CD14-positive monocyte (primary cell): ENCODE measurements at regions not wholly inside any gene's neighbourhood (a gene's known extent, or its start where the extent isn't known, plus 50 kb on each side); places are given as distances from the start of the nearest gene placed in this dataset.

Experiments
- DNase-seq, 3 donors: peaks; one replicate each; pipeline ENCODE4 v3.0.0-alpha.2; 2011 to 2022
- H2AFZ ChIP-seq: 2 replicates; pipeline ENCODE4 v1.6.0; 2012; ENCODE audit warnings: mild to moderate bottlenecking, low read depth, low read length, inconsistent platforms; ENCODE audit not compliant: insufficient read depth, poor library complexity, severe bottlenecking
- H3K27ac ChIP-seq, 2 donors: 1 replicate in 1 of 2; 2 replicates in 1 of 2; pipeline ENCODE4 v1.5.1; 2012 to 2013; ENCODE audit warnings: low read length in 2 of 2, control low read depth in 1 of 2, inconsistent platforms in 1 of 2, low read depth in 1 of 2, mild to moderate bottlenecking in 1 of 2
- H3K27me3 ChIP-seq, 2 donors: one replicate each; pipeline versions ENCODE4 v1.6.0 to v1.6.1; 2011 to 2013; ENCODE audit warnings: low read length in 2 of 2; ENCODE audit not compliant: control insufficient read depth in 2 of 2, insufficient read depth in 2 of 2
- H3K36me3 ChIP-seq, 2 donors: replicated peaks in 1 of 2; 1 replicate in 1 of 2; 2 replicates in 1 of 2; pipeline versions ENCODE4 v1.5.1 to v1.6.1; 2012 to 2013; ENCODE audit warnings: low read length in 2 of 2, control low read depth in 1 of 2, inconsistent platforms in 1 of 2, mild to moderate bottlenecking in 1 of 2; ENCODE audit not compliant: insufficient read depth in 2 of 2, control insufficient read depth in 1 of 2
- H3K4me1 ChIP-seq, 2 donors: 1 replicate in 1 of 2; 2 replicates in 1 of 2; pipeline versions ENCODE4 v1.5.1 to v1.6.1; 2012 to 2013; ENCODE audit warnings: low read length in 2 of 2, control low read depth in 1 of 2, inconsistent platforms in 1 of 2, mild to moderate bottlenecking in 1 of 2, moderate library complexity in 1 of 2; ENCODE audit not compliant: insufficient read depth in 2 of 2, control insufficient read depth in 1 of 2
- H3K4me2 ChIP-seq: replicated peaks from 2 replicates; pipeline ENCODE3; 2012; ENCODE audit warnings: low read length, moderate library complexity, mild to moderate bottlenecking; ENCODE audit not compliant: poor library complexity, severe bottlenecking; ENCODE audit errors: extremely low read depth
- H3K4me3 ChIP-seq, 3 experiments: fragments of 200-600 bp in 1 of 3; sonication (generic) in 1 of 3; replicated peaks in 1 of 3; 1 replicate in 2 of 3; 2 replicates in 1 of 3; pipeline ENCODE4 v1.5.1; 2011 to 2013; ENCODE audit warnings: low read length in 3 of 3, mild to moderate bottlenecking in 3 of 3, control low read depth in 2 of 3, low read depth in 2 of 3, inconsistent platforms in 1 of 3, moderate library complexity in 1 of 3
- H3K79me2 ChIP-seq: 2 replicates; pipeline ENCODE4 v1.6.0; 2012; ENCODE audit warnings: mild to moderate bottlenecking, control low read depth, inconsistent platforms, low read length, moderate library complexity; ENCODE audit not compliant: insufficient read depth
- H3K9ac ChIP-seq: 2 replicates; pipeline ENCODE4 v1.6.0; 2017; ENCODE audit warnings: low read length, mild to moderate bottlenecking; ENCODE audit not compliant: insufficient read depth, poor library complexity, severe bottlenecking
- H3K9me3 ChIP-seq, 2 donors: replicated peaks in 1 of 2; 1 replicate in 1 of 2; 2 replicates in 1 of 2; pipeline versions ENCODE4 v1.5.1 to v1.6.1; 2012 to 2013; ENCODE audit warnings: low read length in 2 of 2, control low read depth in 1 of 2; ENCODE audit not compliant: control insufficient read depth in 1 of 2, insufficient read depth in 1 of 2
- H4K20me1 ChIP-seq: 2 replicates; pipeline ENCODE4 v1.6.0; 2012; ENCODE audit warnings: mild to moderate bottlenecking, low read length, control low read depth, moderate library complexity; ENCODE audit not compliant: insufficient read depth
- H3K27ac Mint-ChIP-seq, 7 donors: one replicate each; pipeline ENCODE4 v1.8.0; 2020; ENCODE audit warnings: mild to moderate bottlenecking in 7 of 7, mixed read lengths in 7 of 7, moderate library complexity in 6 of 7, inconsistent platforms in 2 of 7
- H3K27me3 Mint-ChIP-seq, 3 donors: one replicate each; pipeline ENCODE4 v1.8.0; 2021 to 2022; ENCODE audit warnings: low read depth in 3 of 3, mild to moderate bottlenecking in 3 of 3, mixed read lengths in 3 of 3, moderate library complexity in 3 of 3, inconsistent platforms in 1 of 3
- H3K36me3 Mint-ChIP-seq, 2 donors: one replicate each; pipeline ENCODE4 v1.8.0; 2020; ENCODE audit warnings: mixed read lengths in 2 of 2, inconsistent platforms in 1 of 2, mild to moderate bottlenecking in 1 of 2
- H3K4me1 Mint-ChIP-seq: one replicate; pipeline ENCODE4 v1.8.0; 2020; ENCODE audit warnings: mild to moderate bottlenecking, mixed read lengths
- H3K4me3 Mint-ChIP-seq, 2 donors: one replicate each; pipeline ENCODE4 v1.8.0; 2020; ENCODE audit warnings: mild to moderate bottlenecking in 2 of 2, mixed read lengths in 2 of 2, moderate library complexity in 1 of 2
- H3K9me3 Mint-ChIP-seq, 7 donors: one replicate each; pipeline ENCODE4 v1.8.0; 2020 to 2022; ENCODE audit warnings: mixed read lengths in 7 of 7, mild to moderate bottlenecking in 6 of 7, moderate library complexity in 6 of 7, inconsistent platforms in 2 of 7
- WGBS: methylation state at CpG from one replicate; pipeline ENCODE4 v1.1.5; 2013; ENCODE audit warnings: missing lambda C conversion rate; ENCODE audit not compliant: insufficient coverage; 5-methylcytosine and 5-hydroxymethylcytosine counted together
- intact Hi-C, 2 donors: fragments of 100-400 bp; cut with micrococcal nuclease; formaldehyde crosslinking; loops; one replicate each; pipeline versions ENCODE4 v1.15.0 to v1.15.1; 2023
- TF ChIP-seq, protein P1 (sequence below): fragments of 200-600 bp; IDR thresholded peaks from one replicate; pipeline ENCODE4 v1.8.0; 2022; ENCODE audit warnings: antibody characterized with exemption, mild to moderate bottlenecking

DNA sequence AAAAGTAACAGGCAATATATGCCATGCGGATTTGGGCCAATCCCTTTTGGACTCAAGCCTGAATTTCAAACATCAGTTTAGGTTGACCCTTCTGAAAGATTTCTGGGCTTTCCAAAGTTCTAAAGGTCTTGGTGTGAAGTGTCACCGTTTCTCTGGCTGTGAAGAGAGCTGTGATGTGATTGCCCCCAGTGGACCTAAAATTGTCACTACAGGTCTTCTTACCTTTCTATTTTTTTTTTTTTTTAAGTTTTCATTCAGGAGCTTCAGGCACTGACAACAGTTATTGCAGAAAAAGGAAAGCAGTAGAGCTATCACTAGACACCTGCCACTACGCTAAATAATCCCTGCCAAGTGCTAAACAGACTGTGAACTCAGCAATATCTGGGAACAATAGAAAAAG, 75.7 kb upstream of the OPRM1 start:
- no peak overlapping the region for H3K27ac ChIP-seq
- Mint-ChIP-seq H3K4me3 (no peak overlapping the region), H3K9me3 (peaks cover 0 to 3% (median 0%) of the 10 kb centered on the region in 7 donors), H3K27ac (peak overlapping the region in 1 of 7 donors; percentile 60), H3K36me3 (no peaks in the 10 kb centered on the region), H3K4me1 (peaks cover 14% of the 10 kb centered on the region), H3K27me3 (peaks cover 0 to 3% (median 1%) of the 10 kb centered on the region in 3 donors)
- no peaks in the 10 kb centered on the region for H4K20me1 ChIP-seq
- H3K4me3 ChIP-seq = no peak overlapping the region
- H3K4me1 ChIP-seq = peaks cover 8% of the 10 kb centered on the region in 2 donors
- no peak overlapping the region for H3K9ac ChIP-seq
- no peaks in the 10 kb centered on the region for H3K27me3 ChIP-seq
- H3K9me3 ChIP-seq = no peaks in the 10 kb centered on the region
- no peak overlapping the region for H2AFZ ChIP-seq
- TF ChIP-seq, protein P1, sequence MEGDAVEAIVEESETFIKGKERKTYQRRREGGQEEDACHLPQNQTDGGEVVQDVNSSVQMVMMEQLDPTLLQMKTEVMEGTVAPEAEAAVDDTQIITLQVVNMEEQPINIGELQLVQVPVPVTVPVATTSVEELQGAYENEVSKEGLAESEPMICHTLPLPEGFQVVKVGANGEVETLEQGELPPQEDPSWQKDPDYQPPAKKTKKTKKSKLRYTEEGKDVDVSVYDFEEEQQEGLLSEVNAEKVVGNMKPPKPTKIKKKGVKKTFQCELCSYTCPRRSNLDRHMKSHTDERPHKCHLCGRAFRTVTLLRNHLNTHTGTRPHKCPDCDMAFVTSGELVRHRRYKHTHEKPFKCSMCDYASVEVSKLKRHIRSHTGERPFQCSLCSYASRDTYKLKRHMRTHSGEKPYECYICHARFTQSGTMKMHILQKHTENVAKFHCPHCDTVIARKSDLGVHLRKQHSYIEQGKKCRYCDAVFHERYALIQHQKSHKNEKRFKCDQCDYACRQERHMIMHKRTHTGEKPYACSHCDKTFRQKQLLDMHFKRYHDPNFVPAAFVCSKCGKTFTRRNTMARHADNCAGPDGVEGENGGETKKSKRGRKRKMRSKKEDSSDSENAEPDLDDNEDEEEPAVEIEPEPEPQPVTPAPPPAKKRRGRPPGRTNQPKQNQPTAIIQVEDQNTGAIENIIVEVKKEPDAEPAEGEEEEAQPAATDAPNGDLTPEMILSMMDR = no peak
- no peaks in the 10 kb centered on the region for H3K36me3 ChIP-seq
- DNase-seq = no peak
- 100% methylated on average over 1 of the region's 3 CpGs for WGBS
- intact Hi-C loops = no loop called here
- no peak overlapping the region for H3K4me2 ChIP-seq
- H3K79me2 ChIP-seq = no peaks in the 10 kb centered on the region

DNA sequence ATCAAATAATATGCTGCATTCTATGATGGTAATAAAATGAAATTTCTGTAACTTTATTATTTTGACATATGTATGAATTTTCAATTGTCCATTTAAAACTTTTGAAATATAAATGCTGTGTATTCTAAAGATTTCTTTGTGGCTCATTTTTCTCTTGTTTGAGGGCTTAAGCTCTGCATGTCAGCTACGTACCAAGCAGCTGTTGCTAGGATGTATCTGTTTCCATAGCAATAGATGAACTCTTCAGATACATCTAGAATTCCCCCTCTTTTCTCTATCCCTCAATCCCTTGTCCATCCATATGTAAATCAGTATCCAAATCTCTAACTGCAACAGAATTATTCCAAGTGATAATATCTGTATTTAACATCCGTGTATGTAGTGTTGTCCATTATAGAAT, 76.5 kb upstream of the OPRM1 start:
- Histone ChIP-seq H2AFZ (no peak overlapping the region), H3K79me2 (no peaks in the 10 kb centered on the region), H3K36me3 (no peaks in the 10 kb centered on the region), H3K9ac (no peak overlapping the region), H4K20me1 (no peaks in the 10 kb centered on the region), H3K27me3 (no peaks in the 10 kb centered on the region), H3K9me3 (no peaks in the 10 kb centered on the region), H3K4me3 (no peak overlapping the region), H3K4me2 (no peak overlapping the region), H3K27ac (no peak overlapping the region), H3K4me1 (peaks cover 12 to 16% of the 10 kb centered on the region in 2 donors)
- Mint-ChIP-seq H3K27me3 (peaks cover 0 to 3% (median 1%) of the 10 kb centered on the region in 3 donors), H3K4me1 (peaks cover 21% of the 10 kb centered on the region), H3K27ac (no peak overlapping the region), H3K36me3 (no peaks in the 10 kb centered on the region), H3K9me3 (peaks cover 0 to 7% (median 0%) of the 10 kb centered on the region in 7 donors), H3K4me3 (no peak overlapping the region)
- no CpG with 5 or more reads among the region's 2 CpGs for WGBS
- DNase-seq = no peak
- TF ChIP-seq, protein P1 = no peak
- intact Hi-C loops = no loop called here
